Brain microvascular endothelial cell (primary cell): ENCODE measurements at regions not wholly inside any gene's neighbourhood (a gene's known extent, or its start where the extent isn't known, plus 50 kb on each side); places are given as distances from the start of the nearest gene placed in this dataset.

Experiments
- DNase-seq: peaks from one replicate; pipeline ENCODE4 v3.0.0-alpha.2; 2020
- H3K27ac ChIP-seq: fragments of 250-450 bp; sonication (Bioruptor Pico); 2 replicates; pipeline ENCODE4 v1.5.1; 2020; ENCODE audit warnings: mild to moderate bottlenecking, moderate library complexity
- H3K27me3 ChIP-seq: fragments of 250-450 bp; sonication (Bioruptor Pico); replicated peaks from 2 replicates; pipeline ENCODE4 v1.5.1; 2020; ENCODE audit warnings: mild to moderate bottlenecking
- H3K36me3 ChIP-seq: fragments of 250-450 bp; sonication (Bioruptor Pico); replicated peaks from 2 replicates; pipeline ENCODE4 v1.5.1; 2020; ENCODE audit warnings: mild to moderate bottlenecking
- H3K4me3 ChIP-seq: 2 replicates; pipeline ENCODE4 v1.5.1; 2011; ENCODE audit warnings: low read depth, mild to moderate bottlenecking, control low read depth, low read length, moderate library complexity
- CTCF ChIP-seq: IDR thresholded peaks from 2 replicates; pipeline ENCODE4 v1.5.1; 2011; ENCODE audit warnings: low read depth, mild to moderate bottlenecking, moderate library complexity, low read length, control low read depth, inconsistent platforms; ENCODE audit errors: missing control alignments
- in situ Hi-C: cut with HindIII; loops from 2 replicates; pipeline ENCODE4 v1.10.0; 2017; ENCODE audit warnings: low sequenced_read_pairs, low pct_ligation_motif_present

GRCh38 chrX:122078079-122078478, 1030.7 kb downstream of the GLUD2 start:
- H3K36me3 ChIP-seq = no peaks in the 10 kb centered on the region
- no peaks in the 10 kb centered on the region for H3K27me3 ChIP-seq
- in situ Hi-C loops = no loop called here
- no peak overlapping the region for H3K4me3 ChIP-seq
- DNase-seq = no peak
- H3K27ac ChIP-seq = no peak overlapping the region
- no peak for TF ChIP-seq CTCF

GRCh38 chrX:122087341-122087740, 1039.9 kb downstream of the GLUD2 start:
- H3K36me3 ChIP-seq = no peaks in the 10 kb centered on the region
- in situ Hi-C loops = no loop called here
- no peak overlapping the region for H3K4me3 ChIP-seq
- DNase-seq = no peak
- TF ChIP-seq CTCF = no peak
- H3K27me3 ChIP-seq = no peaks in the 10 kb centered on the region
- H3K27ac ChIP-seq = no peak overlapping the region

DNA sequence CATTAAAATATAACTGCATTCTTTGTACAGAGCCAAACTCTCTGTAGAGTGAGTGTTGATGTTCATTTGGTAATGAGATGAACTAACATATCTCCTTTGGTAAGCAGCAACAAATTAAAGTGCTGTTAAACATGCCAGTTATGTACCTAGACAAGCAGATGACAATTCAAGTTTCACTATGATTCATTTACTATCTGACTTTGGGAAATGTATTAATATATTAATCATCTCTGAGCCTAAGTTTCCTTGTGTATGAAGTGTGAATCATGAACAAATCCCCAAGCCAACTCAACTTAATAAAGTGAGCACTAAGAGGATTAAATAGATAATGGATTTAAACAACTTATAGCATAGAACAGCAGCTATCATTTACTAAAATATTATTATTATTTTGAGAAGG, 1044.2 kb downstream of the GLUD2 start:
- Histone ChIP-seq H3K27ac (no peak overlapping the region), H3K36me3 (no peaks in the 10 kb centered on the region), H3K27me3 (no peaks in the 10 kb centered on the region), H3K4me3 (no peak overlapping the region)
- TF ChIP-seq CTCF = no peak
- no peak for DNase-seq
- in situ Hi-C loops = no loop called here

DNA sequence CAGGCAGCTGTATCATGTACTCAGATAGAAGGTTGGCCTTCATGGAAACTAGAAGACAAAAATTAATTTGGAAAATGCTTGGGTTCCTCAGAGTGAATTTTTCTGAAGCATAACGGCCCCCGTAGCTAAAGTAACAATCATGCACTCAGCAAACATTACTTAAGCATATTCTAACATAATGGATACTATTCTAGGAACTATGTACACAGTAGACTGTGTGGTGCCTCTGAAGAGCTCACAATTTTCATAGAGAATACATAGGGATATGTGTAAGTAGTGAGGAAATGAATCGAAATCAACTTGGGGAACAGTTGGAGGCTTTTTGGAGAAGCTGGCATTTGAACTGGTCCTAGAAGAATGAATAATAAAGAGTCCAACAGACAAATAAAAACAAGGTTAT, 1045.0 kb downstream of the GLUD2 start:
- TF ChIP-seq CTCF = no peak
- H3K27ac ChIP-seq = no peak overlapping the region
- no peaks in the 10 kb centered on the region for H3K36me3 ChIP-seq
- no peak overlapping the region for H3K4me3 ChIP-seq
- no peaks in the 10 kb centered on the region for H3K27me3 ChIP-seq
- in situ Hi-C loops = no loop called here
- DNase-seq = no peak

GRCh38 chrX:122092978-122093377, 1045.6 kb downstream of the GLUD2 start:
- in situ Hi-C loops = no loop called here
- Histone ChIP-seq H3K4me3 (no peak overlapping the region), H3K36me3 (no peaks in the 10 kb centered on the region), H3K27ac (no peak overlapping the region), H3K27me3 (no peaks in the 10 kb centered on the region)
- DNase-seq = no peak
- TF ChIP-seq CTCF = no peak

DNA sequence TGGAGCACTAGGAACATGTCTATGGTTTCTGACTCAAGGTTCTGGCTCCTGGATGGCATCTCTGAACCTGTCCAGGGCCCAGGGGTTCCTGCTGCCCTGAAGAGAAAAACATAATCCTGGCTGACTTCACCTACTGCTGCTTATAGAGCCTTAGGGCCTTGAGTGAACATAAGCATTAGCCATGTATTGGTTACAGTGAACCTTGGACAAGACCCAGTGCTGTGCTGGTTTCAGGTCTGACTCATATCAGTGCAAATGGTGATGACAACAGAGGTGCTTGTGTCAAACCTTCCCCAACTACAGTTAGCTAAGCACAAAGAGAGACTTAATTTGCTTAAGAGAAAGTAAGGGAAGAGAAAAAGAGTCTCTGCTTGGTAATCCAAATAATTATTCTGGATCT, 1047.2 kb downstream of the GLUD2 start:
- peak; percentile 20 for DNase-seq
- Histone ChIP-seq H3K27ac (no peak overlapping the region), H3K4me3 (no peak overlapping the region), H3K36me3 (no peaks in the 10 kb centered on the region), H3K27me3 (no peaks in the 10 kb centered on the region)
- in situ Hi-C loops = no loop called here
- TF ChIP-seq CTCF = no peak
